ENCODE measurements at regions not wholly inside any gene's neighbourhood (a gene's known extent, or its start where the extent isn't known, plus 50 kb on each side); places are given as distances from the start of the nearest gene placed in this dataset.
A peak's percentile ranks its signal among the peaks of the same experiment; 100 is the strongest.
"Not testable (repeated sequence)": the region's sequence is repeated elsewhere in the genome, so short reads cannot be mapped to it uniquely, and the experiment has no call there.

DNA sequence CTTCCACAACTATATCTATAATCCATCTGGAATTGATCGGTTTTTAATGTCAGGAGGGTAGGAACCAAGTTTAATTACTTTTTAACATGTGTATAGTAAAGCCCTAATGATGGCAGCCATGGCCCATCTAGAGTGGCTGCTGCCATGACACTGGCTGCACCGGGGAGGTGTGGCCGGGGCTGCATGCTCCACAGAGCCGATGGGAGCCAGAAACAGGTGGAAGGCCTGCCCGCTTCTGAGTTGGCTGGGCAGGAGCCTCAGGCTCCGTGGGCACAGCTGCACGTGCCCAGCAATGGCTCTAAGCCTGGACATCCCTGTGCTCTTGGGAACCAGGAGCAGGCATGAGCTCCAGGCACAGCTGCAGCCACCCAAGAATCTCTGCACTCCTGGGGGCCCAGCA lies 73.0 kb downstream of the GBP6 start:
- H3K4me3 Mint-ChIP-seq = no peak overlapping the region
- H3K27ac Mint-ChIP-seq = no peak overlapping the region
- no peaks in the 10 kb centered on the region for H3K4me1 Mint-ChIP-seq
- ATAC-seq = no peak
- peaks cover 14% of the 10 kb centered on the region for H3K9me3 Mint-ChIP-seq
- peaks cover 13% of the 10 kb centered on the region for H3K36me3 Mint-ChIP-seq
- peaks cover 10% of the 10 kb centered on the region for H3K27me3 Mint-ChIP-seq

GRCh38 chr1:89438301-89438700 lies 74.4 kb downstream of the GBP6 start:
- not testable (repeated sequence) for H3K4me3 Mint-ChIP-seq, ATAC-seq, H3K27me3 Mint-ChIP-seq, H3K27ac Mint-ChIP-seq, H3K4me1 Mint-ChIP-seq
- Mint-ChIP-seq H3K9me3 (peaks cover 15% of the 10 kb centered on the region), H3K36me3 (peaks cover 17% of the 10 kb centered on the region)

- Mint-ChIP-seq H3K4me1 (no peaks in the 10 kb centered on the region), H3K27me3 (peaks cover 21% of the 10 kb centered on the region), H3K36me3 (peaks cover 17% of the 10 kb centered on the region), H3K4me3 (no peak overlapping the region), H3K27ac (no peak overlapping the region), H3K9me3 (peaks cover 15% of the 10 kb centered on the region)
- no peak for ATAC-seq
Observed at GRCh38 chr1:89440911-89441310, 77.1 kb downstream of the GBP6 start.

DNA sequence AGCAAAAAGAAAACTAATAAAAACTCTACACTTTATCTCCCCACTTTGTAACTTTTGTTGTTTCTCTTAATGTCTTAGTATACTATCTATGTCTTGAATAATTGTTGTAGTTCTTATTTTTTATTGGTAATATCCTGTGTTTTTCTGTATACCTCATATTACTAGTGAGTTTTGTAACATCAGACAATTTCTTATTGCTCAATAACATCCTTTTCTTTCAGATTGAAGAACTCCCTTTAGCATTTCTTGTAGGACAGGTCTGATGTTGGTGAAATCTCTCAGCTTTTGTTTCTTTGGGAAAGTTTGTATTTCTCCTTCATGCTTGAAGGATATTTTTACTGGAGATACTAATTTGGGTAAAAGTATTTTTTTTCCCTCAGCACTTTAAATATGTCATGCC lies 79.8 kb upstream of the LRRC8B start:
- no peak for ATAC-seq
- H3K4me3 Mint-ChIP-seq = no peak overlapping the region
- peaks cover 23% of the 10 kb centered on the region for H3K36me3 Mint-ChIP-seq
- peaks cover 25% of the 10 kb centered on the region for H3K27me3 Mint-ChIP-seq
- no peaks in the 10 kb centered on the region for H3K4me1 Mint-ChIP-seq
- peaks cover 10% of the 10 kb centered on the region for H3K9me3 Mint-ChIP-seq
- H3K27ac Mint-ChIP-seq = no peak overlapping the region

GRCh38 chr1:89451011-89451410 lies 73.6 kb upstream of the LRRC8B start:
- Mint-ChIP-seq H3K9me3 (peaks cover 2% of the 10 kb centered on the region), H3K4me1 (peaks cover 8% of the 10 kb centered on the region), H3K27me3 (peaks cover 29% of the 10 kb centered on the region), H3K4me3 (no peak overlapping the region), H3K27ac (no peak overlapping the region), H3K36me3 (peaks cover 20% of the 10 kb centered on the region)
- peak; percentile 64 for ATAC-seq

DNA sequence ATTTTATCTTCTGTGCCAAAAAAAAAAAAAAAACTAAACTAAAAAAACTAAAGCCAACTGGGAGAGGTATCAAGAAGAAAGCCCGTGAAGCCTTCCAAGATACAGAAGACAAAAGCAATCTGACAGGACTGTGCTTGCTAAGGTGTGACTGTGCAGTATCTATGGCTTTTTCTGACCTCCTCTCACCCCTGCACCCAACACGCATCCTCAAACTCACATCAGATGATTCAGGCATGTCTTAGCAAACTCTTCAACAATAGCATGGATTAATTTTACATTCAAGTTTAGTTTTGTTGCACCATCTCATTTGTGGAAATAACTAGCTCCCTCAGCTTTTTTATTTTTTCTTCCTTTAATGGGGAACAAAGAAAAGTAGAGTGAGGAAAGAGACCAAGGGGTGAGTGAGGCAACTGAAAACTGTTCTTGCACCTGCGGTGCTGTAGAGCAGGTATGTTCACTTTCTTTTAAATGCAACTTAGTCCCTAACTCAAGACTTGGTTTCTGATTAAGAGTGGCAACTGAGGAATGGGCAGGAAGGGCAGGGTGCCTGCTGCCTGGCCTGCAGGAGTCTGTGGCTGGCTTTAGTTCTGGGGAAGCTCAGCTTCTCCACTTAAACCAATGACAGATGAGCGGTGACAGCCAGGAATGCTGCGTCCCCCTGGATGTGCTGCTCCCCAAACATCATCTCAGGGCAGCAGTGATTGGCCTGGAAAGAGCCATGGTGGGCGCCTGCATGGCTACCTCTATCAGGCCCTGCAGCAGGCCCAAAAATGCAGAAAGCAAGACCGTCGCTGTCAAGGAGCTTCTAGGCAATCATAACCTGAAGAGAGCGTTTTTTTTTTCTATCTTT lies 71.3 kb upstream of the LRRC8B start:
- Mint-ChIP-seq H3K36me3 (peaks cover 11% of the 10 kb centered on the region), H3K9me3 (peaks cover 2% of the 10 kb centered on the region), H3K4me3 (no peak overlapping the region), H3K27me3 (peaks cover 25% of the 10 kb centered on the region), H3K4me1 (peaks cover 8% of the 10 kb centered on the region), H3K27ac (no peak overlapping the region)
- no peak for ATAC-seq

DNA sequence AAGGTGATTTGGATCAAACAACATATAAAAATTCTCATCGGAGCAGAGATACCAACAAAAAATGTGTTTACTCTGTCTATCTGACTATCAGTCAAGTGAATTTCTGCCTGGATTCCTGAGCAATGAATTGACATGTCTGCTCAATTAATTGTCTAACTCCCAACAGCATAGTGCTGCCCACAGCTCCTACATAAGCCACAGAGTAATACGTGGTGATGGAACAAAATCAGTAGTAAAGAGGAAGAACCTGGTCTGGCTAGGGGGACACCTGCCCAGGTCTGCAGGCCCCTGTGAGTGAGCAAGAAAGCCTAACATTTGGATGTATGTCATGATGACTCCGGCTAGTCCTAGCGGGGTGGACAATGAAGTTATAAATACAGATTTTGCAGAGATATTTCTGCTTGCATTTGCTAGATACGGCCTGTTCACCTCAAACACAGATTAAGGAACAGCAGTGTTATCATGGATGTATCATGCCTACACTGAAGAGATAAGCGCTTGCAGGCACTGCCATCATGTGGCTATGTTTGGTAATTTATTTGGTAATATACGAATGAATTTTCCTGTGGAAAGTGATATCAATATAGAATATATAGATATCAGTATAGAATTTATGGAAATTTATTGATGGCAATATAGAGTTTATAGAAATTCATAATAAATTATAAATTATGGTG lies 69.6 kb upstream of the LRRC8B start:
- no peaks in the 10 kb centered on the region for H3K9me3 Mint-ChIP-seq
- H3K4me3 Mint-ChIP-seq = no peak overlapping the region
- peaks cover 17% of the 10 kb centered on the region for H3K27me3 Mint-ChIP-seq
- ATAC-seq = peak; percentile 62
- no peak overlapping the region for H3K27ac Mint-ChIP-seq
- peaks cover 5% of the 10 kb centered on the region for H3K36me3 Mint-ChIP-seq
- peaks cover 8% of the 10 kb centered on the region for H3K4me1 Mint-ChIP-seq

- no peaks in the 10 kb centered on the region for H3K9me3 Mint-ChIP-seq
- no peak overlapping the region for H3K27ac Mint-ChIP-seq
- no peak overlapping the region for H3K4me3 Mint-ChIP-seq
- H3K4me1 Mint-ChIP-seq = no peaks in the 10 kb centered on the region
- ATAC-seq = no peak
- peaks cover 22% of the 10 kb centered on the region for H3K27me3 Mint-ChIP-seq
- H3K36me3 Mint-ChIP-seq = no peaks in the 10 kb centered on the region
Observed at GRCh38 chr1:89457046-89457445, 67.6 kb upstream of the LRRC8B start.

- peaks cover 43% of the 10 kb centered on the region for H3K27me3 Mint-ChIP-seq
Observed at GRCh38 chr1:89459081-89459480, 65.5 kb upstream of the LRRC8B start.

DNA sequence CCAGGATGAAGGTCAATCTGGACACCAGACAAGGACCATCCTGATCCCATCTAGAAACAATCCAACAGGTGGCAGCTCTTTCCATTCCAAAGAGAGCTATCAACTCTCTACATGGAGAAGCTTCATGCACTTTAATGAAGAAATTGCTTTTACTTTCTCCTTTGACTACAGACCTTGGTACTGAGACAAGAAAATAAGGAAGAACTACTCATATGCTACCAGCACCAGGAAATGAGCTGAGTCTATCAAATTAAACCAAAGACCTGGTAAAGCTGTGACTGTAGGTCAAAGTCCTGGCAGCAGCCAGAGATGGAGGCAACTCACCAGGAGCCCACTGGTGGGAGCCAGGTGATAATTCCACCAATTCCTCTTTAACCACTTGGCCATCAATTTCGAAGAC lies 64.3 kb upstream of the LRRC8B start:
- ATAC-seq = no peak
- Mint-ChIP-seq H3K9me3 (no peaks in the 10 kb centered on the region), H3K27ac (no peak overlapping the region)

More at GRCh38 chr1:89459081-89459480, 65.5 kb upstream of the LRRC8B start:
- no peak for ATAC-seq
- Mint-ChIP-seq H3K4me1 (peaks cover 4% of the 10 kb centered on the region), H3K27ac (no peak overlapping the region), H3K36me3 (no peaks in the 10 kb centered on the region), H3K9me3 (no peaks in the 10 kb centered on the region), H3K4me3 (no peak overlapping the region)

DNA sequence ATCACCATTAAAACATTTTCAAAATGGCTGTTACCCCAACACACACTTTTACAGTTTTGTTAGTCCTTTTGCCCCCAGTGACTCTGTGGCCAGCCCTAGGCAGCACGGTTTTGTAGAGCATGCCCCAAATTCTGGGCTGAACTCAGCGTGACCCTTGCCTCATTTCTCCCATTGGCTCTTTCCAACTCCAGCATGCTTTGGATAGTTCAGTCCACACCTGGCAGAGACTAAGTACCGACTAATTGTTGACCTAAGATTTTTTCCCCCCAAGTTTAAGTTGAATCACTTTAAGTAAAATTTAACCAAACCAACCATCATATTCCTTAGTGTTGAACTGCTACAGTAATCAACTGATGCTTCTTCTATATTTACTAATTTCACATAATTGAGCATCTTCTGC lies 62.4 kb upstream of the LRRC8B start:
- peaks cover 51% of the 10 kb centered on the region for H3K27me3 Mint-ChIP-seq
- H3K36me3 Mint-ChIP-seq = no peaks in the 10 kb centered on the region
- no peak overlapping the region for H3K4me3 Mint-ChIP-seq
- H3K27ac Mint-ChIP-seq = no peak overlapping the region
- H3K9me3 Mint-ChIP-seq = no peaks in the 10 kb centered on the region
- ATAC-seq = no peak
- H3K4me1 Mint-ChIP-seq = peaks cover 13% of the 10 kb centered on the region

More for the DNA sequence above, 64.3 kb upstream of the LRRC8B start:
- H3K4me3 Mint-ChIP-seq = no peak overlapping the region
- H3K27me3 Mint-ChIP-seq = peaks cover 47% of the 10 kb centered on the region
- H3K36me3 Mint-ChIP-seq = no peaks in the 10 kb centered on the region
- H3K4me1 Mint-ChIP-seq = peaks cover 7% of the 10 kb centered on the region

- peaks cover 61% of the 10 kb centered on the region for H3K27me3 Mint-ChIP-seq
Observed at GRCh38 chr1:89464008-89464407, 60.6 kb upstream of the LRRC8B start.

DNA sequence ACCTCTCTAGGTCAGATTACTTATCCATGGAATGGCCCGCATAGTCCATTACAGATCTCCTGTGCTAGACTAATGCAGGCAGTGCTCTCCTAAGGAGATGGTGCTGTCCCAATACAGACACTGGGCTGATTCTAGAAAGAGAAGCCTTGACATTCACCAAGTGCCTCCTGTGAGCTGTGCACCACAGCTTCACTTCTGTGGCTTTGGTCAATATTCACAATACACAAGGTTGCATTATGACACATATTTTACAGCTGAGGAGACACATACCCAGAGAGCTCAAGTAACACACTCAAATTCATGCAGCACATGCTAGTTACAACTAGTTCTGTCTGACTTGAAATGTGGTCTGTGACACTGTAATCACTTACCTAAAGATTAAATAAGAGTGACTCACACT lies 59.4 kb upstream of the LRRC8B start:
- ATAC-seq = peak; percentile 74
- Mint-ChIP-seq H3K27me3 (peaks cover 71% of the 10 kb centered on the region), H3K9me3 (no peaks in the 10 kb centered on the region), H3K4me3 (no peak overlapping the region), H3K27ac (no peak overlapping the region), H3K36me3 (no peaks in the 10 kb centered on the region), H3K4me1 (peaks cover 13% of the 10 kb centered on the region)

More at GRCh38 chr1:89464008-89464407, 60.6 kb upstream of the LRRC8B start:
- no peaks in the 10 kb centered on the region for H3K9me3 Mint-ChIP-seq
- H3K36me3 Mint-ChIP-seq = no peaks in the 10 kb centered on the region
- no peak for ATAC-seq
- H3K4me3 Mint-ChIP-seq = no peak overlapping the region
- H3K27ac Mint-ChIP-seq = no peak overlapping the region
- H3K4me1 Mint-ChIP-seq = peaks cover 13% of the 10 kb centered on the region

DNA sequence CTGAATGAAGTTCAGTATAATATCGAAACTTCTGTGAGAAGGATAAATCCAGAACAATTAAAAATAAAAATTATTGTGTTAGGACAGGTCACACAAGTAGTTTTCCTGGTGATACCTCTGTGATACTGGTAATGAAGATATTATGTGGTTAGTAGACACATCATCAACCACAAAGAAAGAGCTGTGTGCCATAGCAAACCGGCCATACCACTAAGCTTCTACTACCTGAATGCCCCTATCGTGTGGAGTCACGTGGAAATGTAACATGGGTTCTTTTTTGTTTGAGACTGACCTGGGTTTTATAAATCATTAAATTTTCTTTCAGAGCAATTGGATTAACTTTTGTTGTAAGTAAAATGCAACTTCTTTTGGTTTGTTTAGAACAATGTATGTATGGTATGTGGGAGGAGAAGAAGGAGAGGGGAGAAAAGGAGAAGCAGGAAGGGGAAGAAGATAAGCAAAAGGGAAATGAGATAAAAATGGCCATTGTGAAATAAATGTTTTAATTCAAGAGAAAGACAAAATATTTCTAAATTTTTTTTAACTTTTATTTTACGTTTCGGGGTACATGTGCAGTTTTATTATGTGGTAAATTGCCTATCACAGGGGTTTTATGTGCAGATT lies 58.2 kb upstream of the LRRC8B start:
- no peak overlapping the region for H3K4me3 Mint-ChIP-seq
- no peaks in the 10 kb centered on the region for H3K36me3 Mint-ChIP-seq
- peaks cover 61% of the 10 kb centered on the region for H3K27me3 Mint-ChIP-seq
- no peaks in the 10 kb centered on the region for H3K9me3 Mint-ChIP-seq
- no peak for ATAC-seq
- no peak overlapping the region for H3K27ac Mint-ChIP-seq
- H3K4me1 Mint-ChIP-seq = peaks cover 13% of the 10 kb centered on the region

- Mint-ChIP-seq H3K4me1 (no peaks in the 10 kb centered on the region), H3K4me3 (no peak overlapping the region), H3K27me3 (peaks cover 21% of the 10 kb centered on the region), H3K9me3 (peaks cover 16% of the 10 kb centered on the region), H3K27ac (no peak overlapping the region), H3K36me3 (peaks cover 46% of the 10 kb centered on the region)
- no peak for ATAC-seq
Observed at GRCh38 chr1:89472253-89472652, 52.4 kb upstream of the LRRC8B start.

Measured in stimulated activated memory B cell treated with anti-CD40 and anti-IgM and Interleukin-4, amounts not matched to agents 10 μg/mL and 1 μg/mL and 100 μg/mL, for 72 hours (primary cell).